Stimulated activated CD4-positive, alpha-beta T cell treated with anti-CD3 and anti-CD28 coated beads, Interleukin-4, amount 100 ng/mL, for 48 hours (primary cell): ENCODE measurements at regions not wholly inside any gene's neighbourhood (a gene's known extent, or its start where the extent isn't known, plus 50 kb on each side); places are given as distances from the start of the nearest gene placed in this dataset.

Experiments
- DNase-seq, 2 donors: peaks; one replicate each; pipeline ENCODE4 v3.0.0-alpha.2; 2020; ENCODE audit warnings: low read depth in 2 of 2

GRCh38 chr19:31402529-31403316 is 53.5 kb upstream of the TSHZ3 start:
- no peak for DNase-seq

- DNase-seq, result no peak
Measured at GRCh38 chr19:31406106-31406505, 56.9 kb upstream of the TSHZ3 start.

GRCh38 chr19:31408460-31409124 is 59.4 kb upstream of the TSHZ3 start:
- DNase-seq, result no peak

GRCh38 chr19:31413353-31413752 is 64.1 kb upstream of the TSHZ3 start:
- DNase-seq, result no peak

- DNase-seq, result no peak
Measured at GRCh38 chr19:31415322-31415721, 66.1 kb upstream of the TSHZ3 start.

- DNase-seq, result no peak
Measured at GRCh38 chr19:31416548-31416947, 67.3 kb upstream of the TSHZ3 start.

- DNase-seq, result no peak
Measured at GRCh38 chr19:31418055-31418454, 68.8 kb upstream of the TSHZ3 start.

GRCh38 chr19:31418692-31419430 is 69.6 kb upstream of the TSHZ3 start:
- no peak for DNase-seq

- DNase-seq, result no peak
Measured at GRCh38 chr19:31419871-31420445, 70.7 kb upstream of the TSHZ3 start.

- no peak for DNase-seq
Measured at GRCh38 chr19:31421082-31421481, 71.8 kb upstream of the TSHZ3 start.

GRCh38 chr19:31421856-31422255 is 72.6 kb upstream of the TSHZ3 start:
- no peak for DNase-seq

- DNase-seq, result no peak
Measured at GRCh38 chr19:31423896-31424295, 74.7 kb upstream of the TSHZ3 start.

GRCh38 chr19:31424861-31425620 is 75.8 kb upstream of the TSHZ3 start:
- no peak for DNase-seq

- DNase-seq, result no peak
Measured at GRCh38 chr19:31427857-31428256, 78.6 kb upstream of the TSHZ3 start.

GRCh38 chr19:31430381-31430780 is 81.1 kb upstream of the TSHZ3 start:
- no peak for DNase-seq

GRCh38 chr19:31432201-31432810 is 83.1 kb upstream of the TSHZ3 start:
- DNase-seq, result no peak

GRCh38 chr19:31436121-31436776 is 87.0 kb upstream of the TSHZ3 start:
- no peak for DNase-seq

- DNase-seq, result no peak
Measured at GRCh38 chr19:31438401-31439269, 89.4 kb upstream of the TSHZ3 start.

GRCh38 chr19:31439270-31439573 is 90.0 kb upstream of the TSHZ3 start:
- DNase-seq, result no peak

- DNase-seq, result no peak
Measured at GRCh38 chr19:31444931-31445330, 95.7 kb upstream of the TSHZ3 start.
